GM19452 (cell line): ENCODE measurements at regions not wholly inside any gene's neighbourhood (a gene's known extent, or its start where the extent isn't known, plus 50 kb on each side); places are given as distances from the start of the nearest gene placed in this dataset.

ENCODE experiments used
- ATAC-seq: cut with Tn5 transposase; IDR thresholded peaks from one replicate; pipeline ENCODE4 v1.9.1; 2021; ENCODE audit not compliant: unreplicated experiment

GRCh38 chr12:68501226-68501625, 109.5 kb upstream of the RAP1B start:
- ATAC-seq, result no peak

- no peak for ATAC-seq
Observed at GRCh38 chr12:68505970-68506369, 104.7 kb upstream of the RAP1B start.

- no peak for ATAC-seq
Observed at GRCh38 chr12:68506619-68507018, 104.1 kb upstream of the RAP1B start.

GRCh38 chr12:68507657-68508056, 103.0 kb upstream of the RAP1B start:
- no peak for ATAC-seq

GRCh38 chr12:68508576-68508975, 102.1 kb upstream of the RAP1B start:
- no peak for ATAC-seq

GRCh38 chr12:68509242-68509641, 101.5 kb upstream of the RAP1B start:
- no peak for ATAC-seq

- ATAC-seq, result no peak
Observed at GRCh38 chr12:68510397-68510796, 100.3 kb upstream of the RAP1B start.

GRCh38 chr12:68514807-68515411, 95.8 kb upstream of the RAP1B start:
- no peak for ATAC-seq

GRCh38 chr12:68515793-68516192, 94.9 kb upstream of the RAP1B start:
- no peak for ATAC-seq

- no peak for ATAC-seq
Observed at GRCh38 chr12:68521321-68521839, 89.3 kb upstream of the RAP1B start.

GRCh38 chr12:68521848-68522502, 88.7 kb upstream of the RAP1B start:
- no peak for ATAC-seq

- no peak for ATAC-seq
Observed at GRCh38 chr12:68529466-68529865, 81.2 kb upstream of the RAP1B start.

GRCh38 chr12:68529869-68530268, 80.8 kb upstream of the RAP1B start:
- ATAC-seq, result no peak

- ATAC-seq, result no peak
Observed at GRCh38 chr12:68530299-68530698, 80.4 kb upstream of the RAP1B start.

GRCh38 chr12:68530965-68531364, 79.7 kb upstream of the RAP1B start:
- ATAC-seq, result no peak

- no peak for ATAC-seq
Observed at GRCh38 chr12:68532204-68532886, 78.4 kb upstream of the RAP1B start.

- no peak for ATAC-seq
Observed at GRCh38 chr12:68532887-68533248, 77.8 kb upstream of the RAP1B start.

- ATAC-seq, result no peak
Observed at GRCh38 chr12:68534108-68534507, 76.6 kb upstream of the RAP1B start.

- no peak for ATAC-seq
Observed at GRCh38 chr12:68536885-68537485, 73.7 kb upstream of the RAP1B start.

GRCh38 chr12:68537571-68537970, 73.1 kb upstream of the RAP1B start:
- ATAC-seq, result no peak

- no peak for ATAC-seq
Observed at GRCh38 chr12:68538726-68539614, 71.7 kb upstream of the RAP1B start.
